GM12874 (cell line): ENCODE measurements at regions not wholly inside any gene's neighbourhood (a gene's known extent, or its start where the extent isn't known, plus 50 kb on each side); places are given as distances from the start of the nearest gene placed in this dataset.

Experiments
- CTCF ChIP-seq: IDR thresholded peaks from 2 replicates; pipeline ENCODE4 v1.5.1; 2011; ENCODE audit warnings: low read depth, mild to moderate bottlenecking, control low read depth, low read length, moderate library complexity; ENCODE audit not compliant: insufficient read depth

- no peak for TF ChIP-seq CTCF
These were observed 65.3 kb upstream of the UGP2 start for GRCh38 chr2:63776382-63776781.

- TF ChIP-seq CTCF, result no peak
These were observed 63.9 kb upstream of the UGP2 start for GRCh38 chr2:63777816-63778215.

GRCh38 chr2:63778391-63778790, 63.3 kb upstream of the UGP2 start:
- no peak for TF ChIP-seq CTCF

GRCh38 chr2:63780518-63781155, 61.1 kb upstream of the UGP2 start:
- TF ChIP-seq CTCF, result no peak

- TF ChIP-seq CTCF, result no peak
These were observed 57.2 kb upstream of the UGP2 start for GRCh38 chr2:63784461-63784860.

- TF ChIP-seq CTCF, result no peak
These were observed 56.6 kb upstream of the UGP2 start for GRCh38 chr2:63785096-63785495.

GRCh38 chr2:63786471-63786870, 55.2 kb upstream of the UGP2 start:
- no peak for TF ChIP-seq CTCF

- no peak for TF ChIP-seq CTCF
These were observed 53.6 kb upstream of the UGP2 start for GRCh38 chr2:63788071-63788470.
